IMR-90 (cell line): ENCODE measurements at regions not wholly inside any gene's neighbourhood (a gene's known extent, or its start where the extent isn't known, plus 50 kb on each side); places are given as distances from the start of the nearest gene placed in this dataset.

Experiments used
- ATAC-seq: fragments of 200-7000 bp; cut with Tn5 transposase; 2 replicates; pipeline ENCODE4 v1.9.1; 2020; ENCODE audit warnings: low read depth, mild to moderate bottlenecking, moderate library complexity
- BruUV-seq: library from RNA; stranded (reverse); fragments of 400-500 nt; replicated peaks from 2 replicates; lab custom pipeline; 2021; lab: Mats Ljungman, UMichigan
- CTCF ChIA-PET: fragments of 300-600 bp; formaldehyde crosslinking; extraction: SDS; loops from one replicate; lab custom pipeline; 2021; ENCODE audit warnings: antibody characterized with exemption; lab: Yijun Ruan, JAX
- POLR2A ChIA-PET: fragments of 300-600 bp; sonication (Branson Sonifier 250); formaldehyde crosslinking; loops from one replicate; lab custom pipeline; 2022; ENCODE audit warnings: antibody characterized with exemption; ENCODE audit not compliant: unreplicated experiment; lab: Charles Lee
- DNase-seq: peaks from one replicate; pipeline ENCODE4 v3.0.0; 2013
- H2AFZ ChIP-seq: replicated peaks from 2 replicates; pipeline ENCODE3; 2013; ENCODE audit warnings: low read length, mild to moderate bottlenecking; ENCODE audit not compliant: poor library complexity
- H2AK5ac ChIP-seq: 2 replicates; pipeline ENCODE4 v1.6.1; 2013; ENCODE audit warnings: low read depth, low read length, inconsistent platforms
- H2AK9ac ChIP-seq: replicated peaks from 2 replicates; pipeline ENCODE3; 2013; ENCODE audit warnings: mild to moderate bottlenecking, low read depth, low read length, moderate library complexity; ENCODE audit not compliant: poor library complexity
- H2BK120ac ChIP-seq: 2 replicates; pipeline ENCODE4 v1.6.1; 2013; ENCODE audit warnings: low read depth, low read length, inconsistent platforms
- H2BK15ac ChIP-seq: 3 replicates; pipeline ENCODE4 v1.6.1; 2013; ENCODE audit warnings: low read depth, low read length, inconsistent platforms
- H2BK20ac ChIP-seq: 2 replicates; pipeline ENCODE4 v1.6.1; 2013; ENCODE audit warnings: low read depth, mild to moderate bottlenecking, inconsistent platforms, low read length, moderate library complexity
- H2BK5ac ChIP-seq: 2 replicates; pipeline ENCODE4 v1.6.1; 2013; ENCODE audit warnings: mild to moderate bottlenecking, low read depth, low read length, inconsistent platforms; ENCODE audit not compliant: poor library complexity, severe bottlenecking
- H3K14ac ChIP-seq: replicated peaks from 2 replicates; pipeline ENCODE4 v1.6.1; 2013; ENCODE audit warnings: low read depth, low read length, inconsistent platforms
- H3K18ac ChIP-seq: 2 replicates; pipeline ENCODE4 v1.6.1; 2013; ENCODE audit warnings: low read depth, low read length, control low read depth
- H3K23ac ChIP-seq: 2 replicates; pipeline ENCODE4 v1.6.1; 2013; ENCODE audit warnings: low read depth, low read length, inconsistent platforms
- H3K27ac ChIP-seq: 2 replicates; pipeline ENCODE4 v1.5.1; 2013; ENCODE audit warnings: mild to moderate bottlenecking, control low read depth, low read length; ENCODE audit not compliant: insufficient read depth
- H3K27me3 ChIP-seq: 2 replicates; pipeline ENCODE4 v1.6.1; 2013; ENCODE audit warnings: low read length; ENCODE audit not compliant: control insufficient read depth, insufficient read depth
- H3K36me3 ChIP-seq: 2 replicates; pipeline ENCODE4 v1.6.1; 2013; ENCODE audit warnings: low read length, mixed read lengths; ENCODE audit not compliant: control insufficient read depth, insufficient read depth
- H3K4ac ChIP-seq: 2 replicates; pipeline ENCODE4 v1.6.1; 2013; ENCODE audit warnings: low read depth, low read length, inconsistent platforms
- H3K4me1 ChIP-seq: 2 replicates; pipeline ENCODE4 v1.6.1; 2013; ENCODE audit warnings: low read length, mixed read lengths; ENCODE audit not compliant: control insufficient read depth, insufficient read depth
- H3K4me2 ChIP-seq: 2 replicates; pipeline ENCODE4 v1.6.1; 2013; ENCODE audit warnings: low read depth, mild to moderate bottlenecking, control low read depth, low read length, moderate library complexity
- H3K4me3 ChIP-seq: 2 replicates; pipeline ENCODE4 v1.5.1; 2013; ENCODE audit warnings: low read depth, mild to moderate bottlenecking, control low read depth, low read length, moderate library complexity; ENCODE audit not compliant: insufficient read depth
- H3K56ac ChIP-seq: 2 replicates; pipeline ENCODE4 v1.6.1; 2013; ENCODE audit warnings: low read length, inconsistent platforms; ENCODE audit not compliant: insufficient read depth; ENCODE audit errors: extremely low read depth
- H3K79me1 ChIP-seq, 2 experiments: 2 replicates each; pipeline ENCODE4 v1.6.1; 2013; ENCODE audit warnings: low read length in 2 of 2, inconsistent platforms in 1 of 2, low read depth in 1 of 2
- H3K9ac ChIP-seq: 2 replicates; pipeline ENCODE4 v1.6.1; 2013; ENCODE audit warnings: low read depth, low read length, control low read depth
- H3K9me1 ChIP-seq: 2 replicates; pipeline ENCODE4 v1.6.1; 2013; ENCODE audit warnings: low read length, inconsistent platforms; ENCODE audit not compliant: insufficient read depth
- H3K9me3 ChIP-seq: 2 replicates; pipeline ENCODE4 v1.6.1; 2013; ENCODE audit warnings: low read length; ENCODE audit not compliant: control insufficient read depth, insufficient read depth
- H4K20me1 ChIP-seq: 2 replicates; pipeline ENCODE4 v1.6.1; 2013; ENCODE audit warnings: low read length, inconsistent platforms; ENCODE audit not compliant: insufficient read depth
- H4K5ac ChIP-seq: 2 replicates; pipeline ENCODE4 v1.6.1; 2013; ENCODE audit warnings: mild to moderate bottlenecking, low read depth, low read length, control low read depth
- H4K8ac ChIP-seq, 2 experiments: 2 replicates each; pipeline ENCODE4 v1.6.1; 2013; ENCODE audit warnings: low read depth in 2 of 2, low read length in 2 of 2, control low read depth in 1 of 2, inconsistent platforms in 1 of 2
- H4K91ac ChIP-seq: 2 replicates; pipeline ENCODE4 v1.6.1; 2013; ENCODE audit warnings: low read depth, low read length, inconsistent platforms; ENCODE audit not compliant: insufficient read depth
- CEBPB ChIP-seq: IDR thresholded peaks from 2 replicates; pipeline ENCODE4 v1.6.1; 2012; ENCODE audit warnings: low read depth, low read length, improper control_type of control experiment
- CHD1 ChIP-seq: IDR thresholded peaks from 2 replicates; pipeline ENCODE4 v1.6.1; 2012; ENCODE audit warnings: low read depth, low read length, improper control_type of control experiment
- CTCF ChIP-seq: conservative IDR thresholded peaks from 2 replicates; pipeline ENCODE4 v1.5.1; 2012; ENCODE audit warnings: mild to moderate bottlenecking, low read depth, low read length, improper control_type of control experiment
- FOS ChIP-seq: fragments of 150-350 bp; IDR thresholded peaks from 2 replicates; pipeline ENCODE4 v1.6.1; 2016; ENCODE audit warnings: low read depth, low read length
- MAFK ChIP-seq: IDR thresholded peaks from 2 replicates; pipeline ENCODE4 v1.6.1; 2012; ENCODE audit warnings: low read depth, low read length, improper control_type of control experiment
- NFE2L2 ChIP-seq: fragments of 150-350 bp; IDR thresholded peaks from 2 replicates; pipeline ENCODE4 v1.6.1; 2016; ENCODE audit warnings: low read depth, mild to moderate bottlenecking, low read length
- RAD21 ChIP-seq: IDR thresholded peaks from 2 replicates; pipeline ENCODE4 v1.6.1; 2012; ENCODE audit warnings: low read length, improper control_type of control experiment
- RCOR1 ChIP-seq: IDR thresholded peaks from 2 replicates; pipeline ENCODE4 v1.6.1; 2012; ENCODE audit warnings: mild to moderate bottlenecking, low read length, improper control_type of control experiment; ENCODE audit not compliant: insufficient replicate concordance
- SMC3 ChIP-seq: fragments of 150-350 bp; IDR thresholded peaks from 2 replicates; pipeline ENCODE4 v1.6.1; 2016; ENCODE audit warnings: low read depth, mild to moderate bottlenecking, antibody characterized with exemption, low read length, moderate library complexity
- dilution Hi-C: fragments of 300-500 bp; cut with HindIII; formaldehyde crosslinking; loops from one replicate; pipeline ENCODE4 v1.14.3; 2018; ENCODE audit warnings: low sequenced_read_pairs; ENCODE audit not compliant: unreplicated experiment
- in situ Hi-C: fragments of 300-500 bp; cut with MboI; formaldehyde crosslinking; loops from 3 replicates; pipeline ENCODE4 v1.14.3; 2019; ENCODE audit warnings: low sequenced_read_pairs, inconsistent platforms, mixed read lengths
- intact Hi-C: fragments of 100-400 bp; cut with micrococcal nuclease; formaldehyde crosslinking; loops from 2 replicates; pipeline ENCODE4 v1.10.0; 2022

GRCh38 chr10:83075815-83076355 lies 1063.4 kb upstream of the GHITM start:
- BruUV-seq: no TSS peak
- no peak overlapping the region for H2BK120ac ChIP-seq
- ChIA-PET POLR2A (no interaction called here), CTCF (no interaction called here)
- H2AFZ ChIP-seq: no peak overlapping the region
- H3K23ac ChIP-seq: no peak overlapping the region
- H3K9ac ChIP-seq: no peak overlapping the region
- no peak overlapping the region for H2BK20ac ChIP-seq
- no peak for TF ChIP-seq RAD21
- no peak for TF ChIP-seq CHD1
- TF ChIP-seq CEBPB: no peak
- no peak for TF ChIP-seq FOS
- TF ChIP-seq CTCF: no peak
- TF ChIP-seq RCOR1: no peak
- TF ChIP-seq SMC3: no peak
- no peak for TF ChIP-seq NFE2L2
- no peak for TF ChIP-seq MAFK
- H2BK15ac ChIP-seq: no peak overlapping the region
- no peak overlapping the region for H2AK5ac ChIP-seq
- no peak overlapping the region for H4K91ac ChIP-seq
- H3K27ac ChIP-seq: no peak overlapping the region
- H3K9me1 ChIP-seq: no peaks in the 10 kb centered on the region
- H3K27me3 ChIP-seq: no peaks in the 10 kb centered on the region
- H3K4me3 ChIP-seq: no peak overlapping the region
- no peak overlapping the region for H3K4me2 ChIP-seq
- no peak overlapping the region for H3K56ac ChIP-seq
- H4K20me1 ChIP-seq: no peaks in the 10 kb centered on the region
- H3K9me3 ChIP-seq: peaks cover 4% of the 10 kb centered on the region
- intact Hi-C loops (no loop called here), in situ Hi-C loops (no loop called here), dilution Hi-C loops (no loop called here)
- no peaks in the 10 kb centered on the region for H3K4me1 ChIP-seq
- H3K4ac ChIP-seq: no peak overlapping the region
- no peak overlapping the region for H4K8ac ChIP-seq
- no peaks in the 10 kb centered on the region for H3K36me3 ChIP-seq
- no peak overlapping the region for H4K5ac ChIP-seq
- H2AK9ac ChIP-seq: no peak overlapping the region
- no peak overlapping the region for H3K18ac ChIP-seq
- ATAC-seq (no peak), DNase-seq (no peak)
- no peaks in the 10 kb centered on the region for H3K79me1 ChIP-seq
- no peak overlapping the region for H2BK5ac ChIP-seq
- H3K14ac ChIP-seq: no peak overlapping the region
